ENCODE measurements at regions not wholly inside any gene's neighbourhood (a gene's known extent, or its start where the extent isn't known, plus 50 kb on each side); places are given as distances from the start of the nearest gene placed in this dataset.

- no peak for TF ChIP-seq YY1 (IDR thresholded peaks at IDR 0.05; ENCODE audit: low read depth, low read length)
- no peak for TF ChIP-seq PHF8 (conservative IDR thresholded peaks at IDR 0.05; ENCODE audit: low read depth, low read length)
- TF ChIP-seq NRF1 (IDR thresholded peaks at IDR 0.05; ENCODE audit: low read depth, low read length) = no peak
Measured at GRCh38 chr3:193971966-193972365, 164.0 kb upstream of the HES1 start (continued).

All from H1 (cell line).